ENCODE measurements at regions not wholly inside any gene's neighbourhood (a gene's known extent, or its start where the extent isn't known, plus 50 kb on each side); places are given as distances from the start of the nearest gene placed in this dataset.

- Histone ChIP-seq H3K36me3 (ENCODE audit: insufficient read depth, low read length) (no peaks in the 10 kb centered on the region), H4K20me1 (ENCODE audit: insufficient read depth, low read length, poor library complexity, severe bottlenecking) (no peaks in the 10 kb centered on the region), H3K79me2 (ENCODE audit: insufficient read depth, low read length) (no peaks in the 10 kb centered on the region), H3K27me3 (ENCODE audit: insufficient read depth, low read length, poor library complexity, severe bottlenecking) (no peaks in the 10 kb centered on the region), H3K9me2 (replicated peaks; ENCODE audit: low read depth, low read length) (no peaks in the 10 kb centered on the region), H3K4me1 (ENCODE audit: insufficient read depth, low read length, poor library complexity, severe bottlenecking) (no peaks in the 10 kb centered on the region), H3K4me3 (ENCODE audit: low read length, poor library complexity, severe bottlenecking) (no peak overlapping the region), H3K9ac (ENCODE audit: low read depth, low read length, poor library complexity, severe bottlenecking) (no peak overlapping the region), H3K9me3 (ENCODE audit: insufficient read depth, low read depth, low read length) (no peaks in the 10 kb centered on the region), H3F3A (ENCODE audit: low read depth) (no peaks in the 10 kb centered on the region), H3K4me2 (ENCODE audit: low read depth, low read length, poor library complexity, severe bottlenecking) (no peak overlapping the region), H2AFZ (ENCODE audit: low read length) (no peak overlapping the region)
- no peak for TF ChIP-seq CTCF (conservative IDR thresholded peaks at IDR 0.05; ENCODE audit: low read length)
- no peak for TF ChIP-seq EZH2phosphoT487 (IDR thresholded peaks at IDR 0.05; ENCODE audit: borderline replicate concordance)
Measured at GRCh38 chr5:143619040-143619439, 192.9 kb upstream of the HMHB1 start.

- no peak overlapping the region for H2AFZ ChIP-seq (ENCODE audit: low read length)
- H4K20me1 ChIP-seq (ENCODE audit: insufficient read depth, low read length, poor library complexity, severe bottlenecking) = no peaks in the 10 kb centered on the region
- H3K4me2 ChIP-seq (ENCODE audit: low read depth, low read length, poor library complexity, severe bottlenecking) = no peak overlapping the region
- no peaks in the 10 kb centered on the region for H3K36me3 ChIP-seq (ENCODE audit: insufficient read depth, low read length)
- no peak overlapping the region for H3K4me3 ChIP-seq (ENCODE audit: low read length, poor library complexity, severe bottlenecking)
- TF ChIP-seq EZH2phosphoT487 (IDR thresholded peaks at IDR 0.05; ENCODE audit: borderline replicate concordance) (no peak), CTCF (conservative IDR thresholded peaks at IDR 0.05; ENCODE audit: low read length) (no peak)
- no peaks in the 10 kb centered on the region for H3K4me1 ChIP-seq (ENCODE audit: insufficient read depth, low read length, poor library complexity, severe bottlenecking)
- no peaks in the 10 kb centered on the region for H3K9me2 ChIP-seq (replicated peaks; ENCODE audit: low read depth, low read length)
- H3K9ac ChIP-seq (ENCODE audit: low read depth, low read length, poor library complexity, severe bottlenecking) = no peak overlapping the region
- no peaks in the 10 kb centered on the region for H3K79me2 ChIP-seq (ENCODE audit: insufficient read depth, low read length)
- no peaks in the 10 kb centered on the region for H3F3A ChIP-seq (ENCODE audit: low read depth)
- H3K9me3 ChIP-seq (ENCODE audit: insufficient read depth, low read depth, low read length) = no peaks in the 10 kb centered on the region
- H3K27me3 ChIP-seq (ENCODE audit: insufficient read depth, low read length, poor library complexity, severe bottlenecking) = peaks cover 4% of the 10 kb centered on the region
Measured at GRCh38 chr5:143618141-143618540, 193.8 kb upstream of the HMHB1 start.

- Histone ChIP-seq H3F3A (ENCODE audit: low read depth) (no peaks in the 10 kb centered on the region), H2AFZ (ENCODE audit: low read length) (no peak overlapping the region), H3K9me3 (ENCODE audit: insufficient read depth, low read depth, low read length) (no peaks in the 10 kb centered on the region), H4K20me1 (ENCODE audit: insufficient read depth, low read length, poor library complexity, severe bottlenecking) (no peaks in the 10 kb centered on the region), H3K4me3 (ENCODE audit: low read length, poor library complexity, severe bottlenecking) (no peak overlapping the region), H3K27me3 (ENCODE audit: insufficient read depth, low read length, poor library complexity, severe bottlenecking) (peaks cover 15% of the 10 kb centered on the region), H3K4me1 (ENCODE audit: insufficient read depth, low read length, poor library complexity, severe bottlenecking) (no peaks in the 10 kb centered on the region), H3K79me2 (ENCODE audit: insufficient read depth, low read length) (no peaks in the 10 kb centered on the region), H3K4me2 (ENCODE audit: low read depth, low read length, poor library complexity, severe bottlenecking) (no peak overlapping the region), H3K9ac (ENCODE audit: low read depth, low read length, poor library complexity, severe bottlenecking) (no peak overlapping the region), H3K36me3 (ENCODE audit: insufficient read depth, low read length) (no peaks in the 10 kb centered on the region), H3K9me2 (replicated peaks; ENCODE audit: low read depth, low read length) (no peaks in the 10 kb centered on the region)
- TF ChIP-seq CTCF (conservative IDR thresholded peaks at IDR 0.05; ENCODE audit: low read length) (no peak), EZH2phosphoT487 (IDR thresholded peaks at IDR 0.05; ENCODE audit: borderline replicate concordance) (no peak)
Measured at GRCh38 chr5:143614831-143615230, 197.1 kb upstream of the HMHB1 start.
